ENCODE measurements at regions not wholly inside any gene's neighbourhood (a gene's known extent, or its start where the extent isn't known, plus 50 kb on each side); places are given as distances from the start of the nearest gene placed in this dataset.

DNA sequence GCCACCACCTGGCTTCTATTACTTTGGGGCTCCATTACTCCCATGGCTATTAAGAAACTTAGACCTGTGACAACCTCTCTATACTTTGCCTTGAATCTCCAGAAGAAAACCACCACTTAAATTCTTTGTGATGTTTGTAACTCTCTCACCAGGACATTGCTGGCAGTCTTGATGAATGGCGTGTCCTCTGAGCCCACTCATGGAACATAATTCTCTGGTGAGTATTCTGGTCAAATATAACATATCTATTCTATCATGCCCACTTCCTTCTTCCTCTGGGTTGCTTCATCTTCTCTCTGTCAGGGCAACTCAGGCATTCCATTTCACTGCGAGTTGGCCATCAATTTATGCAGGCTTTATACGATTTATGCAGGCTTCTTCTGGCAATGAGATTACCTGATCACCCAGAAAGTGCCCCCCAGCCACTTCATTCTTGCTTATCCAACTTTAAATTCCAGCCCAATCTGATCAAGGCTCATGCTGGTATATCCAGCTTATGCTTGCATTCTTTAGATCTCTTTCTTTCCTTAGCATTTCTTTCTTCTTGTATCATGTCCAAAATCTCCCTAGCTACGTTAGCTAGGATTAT is 112.0 kb upstream of the CHRM3 start:
- H3K36me3 ChIP-seq (ENCODE audit: insufficient read depth, low read length) = no peaks in the 10 kb centered on the region
- H3K9ac ChIP-seq (ENCODE audit: low read depth, low read length, poor library complexity, severe bottlenecking) = no peak overlapping the region
- H3K9me2 ChIP-seq (replicated peaks; ENCODE audit: low read depth, low read length) = no peaks in the 10 kb centered on the region
- no peak overlapping the region for H3K4me3 ChIP-seq (ENCODE audit: low read length, poor library complexity, severe bottlenecking)
- TF ChIP-seq, protein P1, sequence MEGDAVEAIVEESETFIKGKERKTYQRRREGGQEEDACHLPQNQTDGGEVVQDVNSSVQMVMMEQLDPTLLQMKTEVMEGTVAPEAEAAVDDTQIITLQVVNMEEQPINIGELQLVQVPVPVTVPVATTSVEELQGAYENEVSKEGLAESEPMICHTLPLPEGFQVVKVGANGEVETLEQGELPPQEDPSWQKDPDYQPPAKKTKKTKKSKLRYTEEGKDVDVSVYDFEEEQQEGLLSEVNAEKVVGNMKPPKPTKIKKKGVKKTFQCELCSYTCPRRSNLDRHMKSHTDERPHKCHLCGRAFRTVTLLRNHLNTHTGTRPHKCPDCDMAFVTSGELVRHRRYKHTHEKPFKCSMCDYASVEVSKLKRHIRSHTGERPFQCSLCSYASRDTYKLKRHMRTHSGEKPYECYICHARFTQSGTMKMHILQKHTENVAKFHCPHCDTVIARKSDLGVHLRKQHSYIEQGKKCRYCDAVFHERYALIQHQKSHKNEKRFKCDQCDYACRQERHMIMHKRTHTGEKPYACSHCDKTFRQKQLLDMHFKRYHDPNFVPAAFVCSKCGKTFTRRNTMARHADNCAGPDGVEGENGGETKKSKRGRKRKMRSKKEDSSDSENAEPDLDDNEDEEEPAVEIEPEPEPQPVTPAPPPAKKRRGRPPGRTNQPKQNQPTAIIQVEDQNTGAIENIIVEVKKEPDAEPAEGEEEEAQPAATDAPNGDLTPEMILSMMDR (conservative IDR thresholded peaks at IDR 0.05; ENCODE audit: low read length) = no peak
- no peak for TF ChIP-seq EZH2phosphoT487 (IDR thresholded peaks at IDR 0.05; ENCODE audit: borderline replicate concordance)
- no peaks in the 10 kb centered on the region for H3K79me2 ChIP-seq (ENCODE audit: insufficient read depth, low read length)
- no peaks in the 10 kb centered on the region for H3K27me3 ChIP-seq (ENCODE audit: insufficient read depth, low read length, poor library complexity, severe bottlenecking)
- H3F3A ChIP-seq (ENCODE audit: low read depth) = no peaks in the 10 kb centered on the region
- no peaks in the 10 kb centered on the region for H3K4me1 ChIP-seq (ENCODE audit: insufficient read depth, low read length, poor library complexity, severe bottlenecking)
- no peaks in the 10 kb centered on the region for H3K9me3 ChIP-seq (ENCODE audit: insufficient read depth, low read depth, low read length)
- no peaks in the 10 kb centered on the region for H4K20me1 ChIP-seq (ENCODE audit: insufficient read depth, low read length, poor library complexity, severe bottlenecking)
- H3K4me2 ChIP-seq (ENCODE audit: low read depth, low read length, poor library complexity, severe bottlenecking) = no peak overlapping the region
- no peak overlapping the region for H2AFZ ChIP-seq (ENCODE audit: low read length)

DNA sequence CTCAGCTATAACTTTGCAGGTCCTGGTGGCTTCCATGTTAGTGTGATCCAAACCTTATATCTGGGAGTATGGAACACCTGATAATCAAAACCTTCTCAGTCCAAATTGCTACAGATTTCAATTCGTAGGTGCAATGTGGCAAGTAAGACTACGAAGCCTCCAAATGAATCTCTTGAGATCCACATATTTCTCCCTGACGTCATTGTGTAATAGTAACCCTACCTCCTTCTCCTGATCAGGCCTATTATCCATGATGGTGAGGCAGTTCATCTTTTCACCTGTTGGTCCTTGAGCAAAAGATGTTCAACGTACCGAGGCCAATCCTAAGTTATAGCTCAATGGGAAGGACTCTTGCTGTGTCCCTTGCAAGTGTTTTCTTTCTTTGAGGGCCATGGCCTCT is 115.9 kb upstream of the CHRM3 start:
- Histone ChIP-seq H2AFZ (ENCODE audit: low read length) (no peak overlapping the region), H3K4me1 (ENCODE audit: insufficient read depth, low read length, poor library complexity, severe bottlenecking) (no peaks in the 10 kb centered on the region)
- TF ChIP-seq, protein P1 (conservative IDR thresholded peaks at IDR 0.05; ENCODE audit: low read length) = no peak
- no peak for TF ChIP-seq EZH2phosphoT487 (IDR thresholded peaks at IDR 0.05; ENCODE audit: borderline replicate concordance)

GRCh38 chr1:239269706-239270105 is 116.7 kb upstream of the CHRM3 start:
- no peaks in the 10 kb centered on the region for H3K4me1 ChIP-seq (ENCODE audit: insufficient read depth, low read length, poor library complexity, severe bottlenecking)
- H3K9me3 ChIP-seq (ENCODE audit: insufficient read depth, low read depth, low read length) = no peaks in the 10 kb centered on the region
- H4K20me1 ChIP-seq (ENCODE audit: insufficient read depth, low read length, poor library complexity, severe bottlenecking) = no peaks in the 10 kb centered on the region
- no peak for TF ChIP-seq EZH2phosphoT487 (IDR thresholded peaks at IDR 0.05; ENCODE audit: borderline replicate concordance)
- H3K36me3 ChIP-seq (ENCODE audit: insufficient read depth, low read length) = no peaks in the 10 kb centered on the region
- no peak overlapping the region for H3K9ac ChIP-seq (ENCODE audit: low read depth, low read length, poor library complexity, severe bottlenecking)
- no peaks in the 10 kb centered on the region for H3K9me2 ChIP-seq (replicated peaks; ENCODE audit: low read depth, low read length)
- no peaks in the 10 kb centered on the region for H3K27me3 ChIP-seq (ENCODE audit: insufficient read depth, low read length, poor library complexity, severe bottlenecking)
- no peaks in the 10 kb centered on the region for H3K79me2 ChIP-seq (ENCODE audit: insufficient read depth, low read length)
- H3K4me3 ChIP-seq (ENCODE audit: low read length, poor library complexity, severe bottlenecking) = no peak overlapping the region
- no peak overlapping the region for H3K4me2 ChIP-seq (ENCODE audit: low read depth, low read length, poor library complexity, severe bottlenecking)
- H2AFZ ChIP-seq (ENCODE audit: low read length) = no peak overlapping the region
- H3F3A ChIP-seq (ENCODE audit: low read depth) = no peaks in the 10 kb centered on the region

More for the DNA sequence above, 115.9 kb upstream of the CHRM3 start:
- Histone ChIP-seq H3K27me3 (ENCODE audit: insufficient read depth, low read length, poor library complexity, severe bottlenecking) (no peaks in the 10 kb centered on the region), H3K79me2 (ENCODE audit: insufficient read depth, low read length) (no peaks in the 10 kb centered on the region), H3K4me2 (ENCODE audit: low read depth, low read length, poor library complexity, severe bottlenecking) (no peak overlapping the region), H3K4me3 (ENCODE audit: low read length, poor library complexity, severe bottlenecking) (no peak overlapping the region), H3K9ac (ENCODE audit: low read depth, low read length, poor library complexity, severe bottlenecking) (no peak overlapping the region), H3F3A (ENCODE audit: low read depth) (no peaks in the 10 kb centered on the region), H3K36me3 (ENCODE audit: insufficient read depth, low read length) (no peaks in the 10 kb centered on the region), H4K20me1 (ENCODE audit: insufficient read depth, low read length, poor library complexity, severe bottlenecking) (no peaks in the 10 kb centered on the region), H3K9me2 (replicated peaks; ENCODE audit: low read depth, low read length) (no peaks in the 10 kb centered on the region), H3K9me3 (ENCODE audit: insufficient read depth, low read depth, low read length) (no peaks in the 10 kb centered on the region)

DNA sequence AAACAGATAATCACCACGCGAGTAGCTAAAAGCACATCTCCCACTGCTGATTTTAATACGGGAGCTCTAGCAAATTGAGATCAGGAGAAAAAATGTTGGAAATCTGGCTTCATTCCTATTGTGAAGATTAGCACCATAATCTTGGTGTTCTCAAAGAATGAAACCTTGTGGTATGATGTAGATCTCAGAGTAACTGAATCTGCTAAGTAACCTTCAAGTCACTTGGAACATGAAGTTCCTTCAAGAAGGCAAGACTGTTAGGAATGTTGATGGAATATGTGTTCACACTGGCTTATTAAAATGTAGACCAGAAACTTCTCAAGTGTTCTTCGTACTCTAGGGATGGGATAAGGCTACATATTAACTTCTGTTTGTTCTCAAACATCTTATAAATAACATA is 117.4 kb upstream of the CHRM3 start:
- Histone ChIP-seq H3K4me2 (ENCODE audit: low read depth, low read length, poor library complexity, severe bottlenecking) (no peak overlapping the region), H2AFZ (ENCODE audit: low read length) (no peak overlapping the region), H3K27me3 (ENCODE audit: insufficient read depth, low read length, poor library complexity, severe bottlenecking) (no peaks in the 10 kb centered on the region), H3K79me2 (ENCODE audit: insufficient read depth, low read length) (no peaks in the 10 kb centered on the region), H3K4me3 (ENCODE audit: low read length, poor library complexity, severe bottlenecking) (no peak overlapping the region), H3K4me1 (ENCODE audit: insufficient read depth, low read length, poor library complexity, severe bottlenecking) (no peaks in the 10 kb centered on the region), H3K9me3 (ENCODE audit: insufficient read depth, low read depth, low read length) (no peaks in the 10 kb centered on the region), H3F3A (ENCODE audit: low read depth) (no peaks in the 10 kb centered on the region), H3K9me2 (replicated peaks; ENCODE audit: low read depth, low read length) (no peaks in the 10 kb centered on the region), H3K36me3 (ENCODE audit: insufficient read depth, low read length) (no peaks in the 10 kb centered on the region), H3K9ac (ENCODE audit: low read depth, low read length, poor library complexity, severe bottlenecking) (no peak overlapping the region), H4K20me1 (ENCODE audit: insufficient read depth, low read length, poor library complexity, severe bottlenecking) (no peaks in the 10 kb centered on the region)
- TF ChIP-seq, protein P1 (conservative IDR thresholded peaks at IDR 0.05; ENCODE audit: low read length) = no peak
- no peak for TF ChIP-seq EZH2phosphoT487 (IDR thresholded peaks at IDR 0.05; ENCODE audit: borderline replicate concordance)
